ENCODE measurements at regions not wholly inside any gene's neighbourhood (a gene's known extent, or its start where the extent isn't known, plus 50 kb on each side); places are given as distances from the start of the nearest gene placed in this dataset.
"Not testable (repeated sequence)": the region's sequence is repeated elsewhere in the genome, so short reads cannot be mapped to it uniquely, and the experiment has no call there.

DNA sequence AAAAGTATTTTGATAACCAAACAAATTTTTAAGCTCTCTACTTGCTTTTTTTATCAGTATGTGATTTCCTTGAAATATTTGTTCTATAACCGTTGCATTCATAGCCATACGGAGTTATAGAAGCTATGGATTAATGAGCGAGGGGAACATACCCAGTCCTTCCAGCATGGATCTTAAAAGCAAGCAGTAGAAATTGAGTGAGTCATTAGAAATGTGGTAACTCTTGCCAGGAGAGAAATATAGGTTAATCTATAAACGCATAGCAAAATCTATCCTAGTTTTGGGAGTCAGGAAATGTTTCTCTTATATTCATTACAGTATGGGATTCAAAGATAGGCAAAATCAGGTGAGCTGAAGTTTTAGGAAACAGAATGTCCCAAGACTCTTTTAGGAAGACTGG, 507.4 kb downstream of the DACH1 start:
- no peak for DNase-seq (ENCODE audit: low read depth in 2 of 2)

DNA sequence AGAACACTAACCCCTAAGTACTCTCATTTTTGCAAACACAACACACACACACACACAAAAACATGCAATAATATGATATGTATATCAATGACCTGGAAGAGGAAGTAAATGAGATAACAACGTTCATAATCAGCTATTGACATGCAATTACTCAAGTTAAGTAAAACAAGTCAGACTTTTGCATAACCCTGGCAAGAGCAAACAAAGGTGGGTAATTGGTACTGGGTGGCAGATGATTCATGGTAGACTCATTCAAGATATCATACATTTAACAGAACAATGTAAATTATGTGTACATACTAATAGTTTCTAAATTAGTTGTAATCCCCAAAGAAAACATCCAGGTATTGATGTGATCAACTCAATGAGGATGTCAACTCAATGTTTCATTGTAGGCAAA, 508.8 kb downstream of the DACH1 start:
- no peak overlapping the region for H3K4me3 ChIP-seq (replicated peaks in 1 of 2; ENCODE audit: low read depth in 2 of 2, low read length in 2 of 2)
- no peak for DNase-seq (ENCODE audit: low read depth in 2 of 2)
- TF ChIP-seq, protein P1, sequence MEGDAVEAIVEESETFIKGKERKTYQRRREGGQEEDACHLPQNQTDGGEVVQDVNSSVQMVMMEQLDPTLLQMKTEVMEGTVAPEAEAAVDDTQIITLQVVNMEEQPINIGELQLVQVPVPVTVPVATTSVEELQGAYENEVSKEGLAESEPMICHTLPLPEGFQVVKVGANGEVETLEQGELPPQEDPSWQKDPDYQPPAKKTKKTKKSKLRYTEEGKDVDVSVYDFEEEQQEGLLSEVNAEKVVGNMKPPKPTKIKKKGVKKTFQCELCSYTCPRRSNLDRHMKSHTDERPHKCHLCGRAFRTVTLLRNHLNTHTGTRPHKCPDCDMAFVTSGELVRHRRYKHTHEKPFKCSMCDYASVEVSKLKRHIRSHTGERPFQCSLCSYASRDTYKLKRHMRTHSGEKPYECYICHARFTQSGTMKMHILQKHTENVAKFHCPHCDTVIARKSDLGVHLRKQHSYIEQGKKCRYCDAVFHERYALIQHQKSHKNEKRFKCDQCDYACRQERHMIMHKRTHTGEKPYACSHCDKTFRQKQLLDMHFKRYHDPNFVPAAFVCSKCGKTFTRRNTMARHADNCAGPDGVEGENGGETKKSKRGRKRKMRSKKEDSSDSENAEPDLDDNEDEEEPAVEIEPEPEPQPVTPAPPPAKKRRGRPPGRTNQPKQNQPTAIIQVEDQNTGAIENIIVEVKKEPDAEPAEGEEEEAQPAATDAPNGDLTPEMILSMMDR (IDR thresholded peaks at IDR 0.05; ENCODE audit: low read depth, low read length), result no peak

More for the DNA sequence above, 507.4 kb downstream of the DACH1 start:
- TF ChIP-seq, protein P1 (IDR thresholded peaks at IDR 0.05; ENCODE audit: low read depth, low read length), result no peak
- H3K4me3 ChIP-seq (replicated peaks in 1 of 2; ENCODE audit: low read depth in 2 of 2, low read length in 2 of 2), result no peak overlapping the region

DNA sequence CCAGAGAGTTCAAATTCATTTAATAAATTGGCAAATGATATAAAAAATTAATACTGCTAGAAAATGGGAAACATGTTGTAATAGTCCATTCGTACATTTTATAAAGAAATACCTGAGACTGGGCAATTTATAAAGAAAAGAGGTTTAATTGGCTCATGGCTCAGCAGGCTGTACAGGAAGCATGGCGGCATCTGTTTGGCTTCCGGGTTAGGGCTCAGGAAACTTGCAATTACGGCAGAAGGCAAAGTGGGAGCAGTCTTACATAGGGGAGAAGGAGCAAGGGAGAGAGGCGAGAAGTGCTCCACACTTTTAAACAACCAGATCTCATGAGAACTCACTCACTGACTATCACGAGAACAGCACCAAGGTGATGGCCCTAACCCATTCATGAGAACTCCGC, 512.0 kb downstream of the DACH1 start:
- no peak for DNase-seq (ENCODE audit: low read depth in 2 of 2)
- TF ChIP-seq, protein P1 (IDR thresholded peaks at IDR 0.05; ENCODE audit: low read depth, low read length), result no peak
- no peak overlapping the region for H3K4me3 ChIP-seq (replicated peaks in 1 of 2; ENCODE audit: low read depth in 2 of 2, low read length in 2 of 2)

DNA sequence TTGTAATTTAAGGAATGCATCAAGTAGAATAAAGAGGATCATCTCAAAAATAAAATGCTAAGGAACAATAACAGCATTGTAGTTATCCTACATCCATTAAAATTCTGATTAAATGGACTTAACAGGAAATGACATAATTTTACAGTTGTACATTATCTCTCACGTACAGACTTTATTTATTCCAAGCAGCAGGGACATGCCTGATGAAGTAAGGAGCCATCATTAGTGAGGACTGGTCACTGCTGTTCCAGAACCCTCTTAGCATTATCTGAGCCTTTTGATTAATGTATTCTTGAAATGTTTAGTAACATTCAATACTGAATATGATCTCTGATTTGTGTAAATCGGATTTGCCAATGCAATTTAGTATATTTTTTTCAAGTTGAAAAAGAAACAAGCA, 516.1 kb downstream of the DACH1 start:
- no peak for DNase-seq (ENCODE audit: low read depth in 2 of 2)
- H3K4me3 ChIP-seq (replicated peaks in 1 of 2; ENCODE audit: low read depth in 2 of 2, low read length in 2 of 2), result no peak overlapping the region
- TF ChIP-seq, protein P1 (IDR thresholded peaks at IDR 0.05; ENCODE audit: low read depth, low read length), result no peak

DNA sequence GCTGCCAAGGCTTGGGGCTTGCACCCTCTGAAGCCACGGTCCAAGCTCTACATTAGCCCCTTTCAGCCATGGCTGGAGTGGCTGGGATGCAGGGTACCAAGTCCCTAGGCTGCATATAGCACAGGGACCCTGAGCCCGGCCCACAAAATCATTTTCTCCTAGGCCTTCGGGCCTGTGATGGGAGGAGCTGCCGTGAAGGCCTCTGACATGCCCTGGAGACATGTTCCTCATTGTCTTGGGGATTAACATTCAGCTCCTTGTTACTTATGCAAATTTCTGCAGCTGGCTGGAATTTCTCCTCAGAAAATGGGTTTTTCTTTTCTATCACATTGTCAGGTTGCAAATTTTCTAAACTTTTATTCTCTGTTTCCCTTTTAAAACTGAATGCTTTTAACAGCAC, 521.1 kb downstream of the DACH1 start:
- DNase-seq (ENCODE audit: low read depth in 2 of 2); H3K4me3 ChIP-seq (replicated peaks in 1 of 2; ENCODE audit: low read depth in 2 of 2, low read length in 2 of 2): not testable (repeated sequence)

DNA sequence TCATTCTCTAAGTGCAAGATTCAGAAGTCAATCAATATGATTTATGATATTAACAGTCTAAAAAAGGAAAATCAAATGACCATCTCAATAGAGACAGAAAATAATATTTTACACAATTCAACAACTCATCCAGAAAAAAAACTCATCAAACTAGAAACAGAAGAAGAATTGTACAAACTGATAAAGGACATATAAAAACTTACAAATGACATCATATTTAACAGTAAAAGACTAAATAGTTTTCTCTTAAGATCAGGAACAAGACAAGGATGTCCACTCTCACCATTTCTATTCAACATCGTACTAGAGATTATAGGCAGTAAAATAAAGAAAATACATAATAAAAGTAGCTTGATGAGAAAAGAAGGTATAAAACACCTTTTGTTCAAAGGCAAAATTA, 527.3 kb downstream of the DACH1 start:
- no peak for DNase-seq (ENCODE audit: low read depth in 2 of 2)
- TF ChIP-seq, protein P1 (IDR thresholded peaks at IDR 0.05; ENCODE audit: low read depth, low read length), result no peak
- H3K4me3 ChIP-seq (replicated peaks in 1 of 2; ENCODE audit: low read depth in 2 of 2, low read length in 2 of 2), result no peak overlapping the region

DNA sequence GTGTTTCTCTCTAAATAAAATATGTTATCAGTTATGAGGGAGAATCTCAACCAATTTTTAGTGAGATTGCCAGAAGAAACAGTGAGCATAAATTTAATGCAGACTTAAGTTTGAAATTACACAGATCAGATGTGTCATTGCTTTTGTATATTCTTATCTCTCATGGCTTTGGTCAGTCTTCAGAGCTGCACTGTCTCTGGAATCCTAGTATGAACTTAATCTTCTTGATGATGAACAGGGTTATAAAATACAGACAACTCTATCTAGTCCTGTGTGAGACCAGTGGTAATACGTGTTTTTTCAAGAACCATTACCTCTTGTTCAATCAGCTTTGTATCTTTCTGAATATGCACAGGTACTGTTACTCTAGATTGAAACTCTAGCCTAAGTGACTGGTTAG, 528.0 kb downstream of the DACH1 start:
- H3K4me3 ChIP-seq (replicated peaks in 1 of 2; ENCODE audit: low read depth in 2 of 2, low read length in 2 of 2), result no peak overlapping the region
- no peak for DNase-seq (ENCODE audit: low read depth in 2 of 2)
- TF ChIP-seq, protein P1 (IDR thresholded peaks at IDR 0.05; ENCODE audit: low read depth, low read length), result no peak
